ENCODE measurements at regions not wholly inside any gene's neighbourhood (a gene's known extent, or its start where the extent isn't known, plus 50 kb on each side); places are given as distances from the start of the nearest gene placed in this dataset.

DNA sequence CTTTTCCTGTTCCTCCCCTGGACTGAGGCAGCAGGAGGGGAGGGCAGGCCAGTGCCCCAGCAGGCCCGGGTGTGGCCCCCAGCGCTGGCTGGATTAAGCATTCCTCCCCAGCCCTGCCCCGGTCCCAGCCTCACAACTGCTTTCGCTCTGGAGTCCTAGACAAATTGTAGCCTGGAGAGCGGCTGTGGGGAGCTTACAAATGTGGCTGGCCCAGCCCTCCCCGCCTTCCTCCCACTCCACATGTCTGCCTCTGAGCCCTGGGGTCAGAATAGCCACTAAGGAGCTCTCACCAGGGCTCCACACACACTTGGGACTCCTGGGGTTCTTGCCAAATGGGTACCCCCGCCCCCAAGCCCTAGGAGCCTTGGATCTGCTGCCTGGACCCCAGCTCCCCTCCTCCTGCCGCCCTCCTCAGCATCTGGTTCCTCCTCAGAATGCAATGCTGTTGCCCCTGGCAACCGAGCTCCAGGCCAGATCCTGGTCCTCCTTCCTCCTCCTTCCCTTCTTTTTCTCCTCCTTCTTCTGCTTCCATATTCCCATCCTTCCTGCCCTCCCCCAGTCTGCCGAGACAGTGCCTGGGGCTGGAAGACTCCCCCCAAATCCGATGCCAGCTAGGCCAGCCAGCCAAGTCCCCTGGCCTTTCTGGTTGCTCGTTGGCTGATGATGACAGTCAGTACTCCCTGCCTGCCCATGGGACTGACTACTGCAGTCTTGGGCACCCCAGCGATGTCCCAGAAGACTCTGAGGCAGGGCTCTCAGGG is 91.1 kb downstream of the LINGO1 start:
- peaks cover 37 to 56% of the 10 kb centered on the region in 2 donors for H3K4me1 ChIP-seq (ENCODE audit: control insufficient read depth in 2 of 2, insufficient read depth in 2 of 2, low read length in 2 of 2)
- H3K9me3 ChIP-seq (ENCODE audit: control extremely low read depth in 1 of 3, control insufficient read depth in 2 of 3, insufficient read depth in 1 of 3, low read length in 2 of 3) = no peaks in the 10 kb centered on the region
- H3K9ac ChIP-seq (ENCODE audit: low read length) = no peak overlapping the region
- no peak overlapping the region for H3K4me3 ChIP-seq (ENCODE audit: control extremely low read depth in 1 of 5, extremely low read depth in 1 of 5, insufficient read depth in 1 of 5, low read depth in 2 of 5, low read length in 4 of 5)
- H3K36me3 ChIP-seq (replicated peaks in 1 of 2; ENCODE audit: control extremely low read depth in 1 of 2, control insufficient read depth in 1 of 2, extremely low read depth in 1 of 2, insufficient read depth in 2 of 2, low read length in 1 of 2) = no peaks in the 10 kb centered on the region
- H3K27ac ChIP-seq (ENCODE audit: low read length in 2 of 2) = no peak overlapping the region
- H3K4me2 ChIP-seq (replicated peaks; ENCODE audit: low read depth, low read length, poor library complexity, severe bottlenecking) = no peak overlapping the region
- peaks cover 55% of the 10 kb centered on the region for H3K4me1 Mint-ChIP-seq
- H3K4me3 Mint-ChIP-seq = no peak overlapping the region
- H3K27ac Mint-ChIP-seq = no peak overlapping the region
- POLR2A ChIA-PET = no interaction called here
- CTCF ChIA-PET = interaction anchor here (0.8 to 10.4 kb wide), 10 partner anchors 9 to 601 kb away, joined by 3 to 252 read pairs (median 21); partner anchors contain the start of gene PSTPIP1
- ATAC-seq (ENCODE audit: low read depth) = no peak
- no peak for DNase-seq
- TF ChIP-seq EZH2 (IDR thresholded peaks at IDR 0.05; ENCODE audit: borderline replicate concordance, insufficient read depth, low read depth, low read length, poor library complexity, severe bottlenecking) (no peak), CTCF (IDR thresholded peaks at IDR 0.05) (no peak)
- no peaks in the 10 kb centered on the region for H4K20me1 ChIP-seq (ENCODE audit: control insufficient read depth, insufficient read depth, low read length, poor library complexity, severe bottlenecking)
- H3K9me3 Mint-ChIP-seq (ENCODE audit: insufficient read depth) = no peaks in the 10 kb centered on the region
- 92% methylated on average over 13 of the region's 13 CpGs for WGBS (ENCODE audit: insufficient coverage)
- no peak overlapping the region for H2AFZ ChIP-seq (ENCODE audit: insufficient read depth, low read depth, low read length, poor library complexity, severe bottlenecking)
- H3K27me3 ChIP-seq (replicated peaks in 1 of 4; ENCODE audit: control extremely low read depth in 1 of 4, control insufficient read depth in 3 of 4, insufficient read depth in 4 of 4, low read length in 3 of 4) = peaks cover 0 to 2% (median 0%) of the 10 kb centered on the region in 4 experiments
- intact Hi-C loops (cut with micrococcal nuclease) = loop anchor here (5.0 kb wide), 1 partner anchor 119 kb away; the partner anchor contains the start of genes HMG20A and PEAK1
- H3K79me2 ChIP-seq (ENCODE audit: control insufficient read depth, insufficient read depth, low read length) = peaks cover 6% of the 10 kb centered on the region
- no peaks in the 10 kb centered on the region for H3K27me3 Mint-ChIP-seq

All from B cell (primary cell).